ENCODE measurements at regions not wholly inside any gene's neighbourhood (a gene's known extent, or its start where the extent isn't known, plus 50 kb on each side); places are given as distances from the start of the nearest gene placed in this dataset.

DNA sequence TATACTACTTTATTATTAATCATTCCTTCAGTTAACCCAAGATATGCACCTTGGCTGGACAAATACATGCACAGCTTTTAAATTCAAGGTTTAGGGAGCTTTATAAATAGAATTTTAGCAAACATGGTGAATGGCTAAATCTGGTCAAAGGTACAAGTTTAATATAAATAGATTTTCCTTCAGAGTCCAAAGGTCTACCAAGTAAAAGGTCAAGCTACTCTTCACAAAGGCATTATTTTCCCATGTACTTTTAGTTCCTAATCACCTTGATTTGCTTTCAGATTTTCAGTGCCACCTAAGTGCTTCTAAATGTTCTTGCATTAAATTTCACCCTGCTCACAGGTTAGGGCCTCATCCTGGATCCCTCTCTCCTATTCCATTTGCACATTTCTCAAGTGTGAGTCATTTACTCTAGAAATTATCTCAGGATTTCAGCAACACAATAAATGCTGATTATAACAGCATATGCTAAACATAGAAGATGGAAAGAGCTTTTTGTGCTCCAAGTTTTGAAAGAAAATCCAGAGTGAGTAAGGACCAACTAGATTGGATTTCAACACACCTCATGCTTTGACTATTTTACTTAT lies 459.4 kb upstream of the ITGA1 start:
- intact Hi-C loops (cut with DNase I) = no loop called here

DNA sequence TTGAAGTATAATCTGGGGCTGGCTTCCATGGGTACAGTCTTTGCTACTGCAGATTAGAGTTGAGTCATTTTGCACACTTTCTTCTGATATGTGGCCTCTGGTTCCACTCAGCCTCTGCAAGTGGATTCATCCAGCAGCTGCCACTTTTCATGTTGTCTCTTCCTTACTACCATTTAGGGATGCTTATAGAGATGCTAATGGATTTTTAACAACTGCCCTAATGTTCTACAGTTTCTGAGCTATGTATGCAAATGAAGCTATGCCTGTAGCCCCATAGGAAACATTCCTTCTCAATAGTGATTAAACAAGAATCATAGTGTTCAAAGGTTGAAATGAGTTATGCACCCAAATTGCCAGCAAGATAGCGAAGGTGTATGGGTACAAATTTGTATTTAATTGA lies 456.0 kb upstream of the ITGA1 start:
- Histone ChIP-seq H3K4me3 (no peak overlapping the region), H3K4me1 (replicated peaks) (no peaks in the 10 kb centered on the region), H3K27ac (no peak overlapping the region), H3K27me3 (replicated peaks; ENCODE audit: insufficient read depth) (no peaks in the 10 kb centered on the region), H3K36me3 (no peaks in the 10 kb centered on the region), H3K9me3 (no peaks in the 10 kb centered on the region)
- 95% methylated on average over 1 of the region's 1 CpG for WGBS
- intact Hi-C loops (cut with DNase I) = no loop called here
- TF ChIP-seq, protein P1, sequence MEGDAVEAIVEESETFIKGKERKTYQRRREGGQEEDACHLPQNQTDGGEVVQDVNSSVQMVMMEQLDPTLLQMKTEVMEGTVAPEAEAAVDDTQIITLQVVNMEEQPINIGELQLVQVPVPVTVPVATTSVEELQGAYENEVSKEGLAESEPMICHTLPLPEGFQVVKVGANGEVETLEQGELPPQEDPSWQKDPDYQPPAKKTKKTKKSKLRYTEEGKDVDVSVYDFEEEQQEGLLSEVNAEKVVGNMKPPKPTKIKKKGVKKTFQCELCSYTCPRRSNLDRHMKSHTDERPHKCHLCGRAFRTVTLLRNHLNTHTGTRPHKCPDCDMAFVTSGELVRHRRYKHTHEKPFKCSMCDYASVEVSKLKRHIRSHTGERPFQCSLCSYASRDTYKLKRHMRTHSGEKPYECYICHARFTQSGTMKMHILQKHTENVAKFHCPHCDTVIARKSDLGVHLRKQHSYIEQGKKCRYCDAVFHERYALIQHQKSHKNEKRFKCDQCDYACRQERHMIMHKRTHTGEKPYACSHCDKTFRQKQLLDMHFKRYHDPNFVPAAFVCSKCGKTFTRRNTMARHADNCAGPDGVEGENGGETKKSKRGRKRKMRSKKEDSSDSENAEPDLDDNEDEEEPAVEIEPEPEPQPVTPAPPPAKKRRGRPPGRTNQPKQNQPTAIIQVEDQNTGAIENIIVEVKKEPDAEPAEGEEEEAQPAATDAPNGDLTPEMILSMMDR (IDR thresholded peaks at IDR 0.05) = no peak
- TF ChIP-seq POLR2AphosphoS5 (IDR thresholded peaks at IDR 0.05) (no peak), POLR2A (IDR thresholded peaks at IDR 0.05) (no peak)
- no peak for DNase-seq (ENCODE audit: low spot score)

More for the DNA sequence above, 459.4 kb upstream of the ITGA1 start:
- no peak for DNase-seq (ENCODE audit: low spot score)
- Histone ChIP-seq H3K9me3 (no peaks in the 10 kb centered on the region), H3K4me1 (replicated peaks) (no peaks in the 10 kb centered on the region), H3K36me3 (no peaks in the 10 kb centered on the region), H3K27me3 (replicated peaks; ENCODE audit: insufficient read depth) (no peaks in the 10 kb centered on the region), H3K4me3 (no peak overlapping the region), H3K27ac (no peak overlapping the region)
- TF ChIP-seq POLR2A (IDR thresholded peaks at IDR 0.05) = no peak

DNA sequence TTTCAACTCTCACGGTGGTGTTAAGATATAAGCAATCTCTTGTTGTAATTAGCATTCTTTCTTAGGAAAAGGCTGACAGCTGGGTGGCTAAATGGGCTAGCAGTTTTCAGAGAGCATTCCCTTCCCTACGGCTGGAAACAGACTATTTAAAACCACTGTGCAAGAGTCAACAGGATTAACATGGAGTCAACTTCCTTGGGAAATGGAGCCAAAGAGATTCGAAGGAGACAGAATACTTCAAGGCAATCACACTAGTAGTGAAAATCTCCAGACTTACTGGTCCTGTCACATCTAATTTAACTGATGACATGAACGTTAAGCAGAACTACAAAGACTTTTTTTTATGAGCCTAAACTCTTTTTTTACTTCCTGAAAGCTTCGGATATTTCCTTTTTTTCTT lies 453.3 kb upstream of the ITGA1 start:
- Histone ChIP-seq H3K4me1 (replicated peaks) (no peaks in the 10 kb centered on the region), H3K27me3 (replicated peaks; ENCODE audit: insufficient read depth) (no peaks in the 10 kb centered on the region), H3K9me3 (no peaks in the 10 kb centered on the region), H3K36me3 (no peaks in the 10 kb centered on the region), H3K27ac (no peak overlapping the region), H3K4me3 (no peak overlapping the region)
- no peak for DNase-seq (ENCODE audit: low spot score)
- TF ChIP-seq, protein P1 (IDR thresholded peaks at IDR 0.05) = no peak
- TF ChIP-seq POLR2AphosphoS5 (IDR thresholded peaks at IDR 0.05) (no peak), POLR2A (IDR thresholded peaks at IDR 0.05) (no peak)
- intact Hi-C loops (cut with DNase I) = no loop called here
- 22% methylated on average over 5 of the region's 5 CpGs for WGBS

DNA sequence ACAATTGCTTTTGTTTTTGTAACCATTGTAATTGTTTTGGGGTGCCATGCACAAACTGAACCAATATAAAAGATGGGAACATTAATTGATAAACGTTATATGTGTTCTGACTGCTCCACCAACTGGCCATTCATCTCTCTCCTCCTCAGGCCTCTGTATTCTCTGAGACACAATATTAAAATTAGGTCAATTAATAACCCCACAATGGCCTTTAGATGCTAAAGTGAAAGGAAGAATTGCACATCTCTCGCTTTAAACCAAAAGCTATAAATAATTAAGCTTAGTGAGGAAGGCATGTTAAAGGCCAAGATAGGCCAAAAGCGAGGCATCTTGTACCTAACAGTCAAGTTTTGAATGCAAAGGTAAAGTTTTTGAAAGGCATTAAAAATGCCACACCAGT lies 448.4 kb upstream of the ITGA1 start:
- Histone ChIP-seq H3K4me3 (no peak overlapping the region), H3K36me3 (no peaks in the 10 kb centered on the region), H3K9me3 (no peaks in the 10 kb centered on the region), H3K27ac (no peak overlapping the region), H3K4me1 (replicated peaks) (no peaks in the 10 kb centered on the region), H3K27me3 (replicated peaks; ENCODE audit: insufficient read depth) (no peaks in the 10 kb centered on the region)
- TF ChIP-seq POLR2A (IDR thresholded peaks at IDR 0.05) = no peak
- TF ChIP-seq, protein P1 (IDR thresholded peaks at IDR 0.05) = no peak
- no peak for TF ChIP-seq POLR2AphosphoS5 (IDR thresholded peaks at IDR 0.05)
- WGBS = 89% methylated on average over 3 of the region's 3 CpGs
- intact Hi-C loops (cut with DNase I) = no loop called here
- DNase-seq (ENCODE audit: low spot score) = no peak

DNA sequence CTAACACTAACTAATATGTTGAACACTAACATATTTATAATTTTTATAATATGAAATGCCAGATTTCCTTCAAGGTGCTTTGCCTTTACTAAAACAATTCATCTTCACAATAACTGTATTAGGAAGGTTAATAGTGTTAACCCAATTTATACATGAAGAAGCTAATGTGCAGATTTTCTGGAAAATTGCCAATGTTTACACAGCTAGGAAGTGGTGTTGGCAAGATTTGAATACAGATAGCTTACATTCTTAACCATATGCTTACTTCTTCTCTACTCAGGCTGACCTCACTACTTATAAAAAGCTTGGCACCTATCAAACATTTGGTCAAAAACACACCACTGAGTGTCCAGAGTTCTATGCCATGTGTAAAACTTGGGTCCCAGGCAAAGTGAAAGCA lies 445.4 kb upstream of the ITGA1 start:
- Histone ChIP-seq H3K36me3 (no peaks in the 10 kb centered on the region), H3K27me3 (replicated peaks; ENCODE audit: insufficient read depth) (no peaks in the 10 kb centered on the region), H3K4me1 (replicated peaks) (no peaks in the 10 kb centered on the region), H3K4me3 (no peak overlapping the region), H3K9me3 (no peaks in the 10 kb centered on the region), H3K27ac (no peak overlapping the region)
- intact Hi-C loops (cut with DNase I) = no loop called here
- DNase-seq (ENCODE audit: low spot score) = no peak
- no peak for TF ChIP-seq POLR2AphosphoS5 (IDR thresholded peaks at IDR 0.05)
- TF ChIP-seq, protein P1 (IDR thresholded peaks at IDR 0.05) = no peak
- no peak for TF ChIP-seq POLR2A (IDR thresholded peaks at IDR 0.05)

Measured in prostate gland (tissue), 2 donors.